Hepatocyte (in vitro differentiated cells): ENCODE measurements at regions not wholly inside any gene's neighbourhood (a gene's known extent, or its start where the extent isn't known, plus 50 kb on each side); places are given as distances from the start of the nearest gene placed in this dataset.

Experiments used
- DNase-seq: peaks from one replicate; pipeline ENCODE4 v3.0.0-alpha.2; 2016; ENCODE audit warnings: low spot score
- H2AFZ ChIP-seq: fragments of 200-600 bp; sonication (generic); 2 replicates; pipeline ENCODE4 v1.6.0; 2016; ENCODE audit warnings: antibody characterized with exemption, mild to moderate bottlenecking
- H3K27ac ChIP-seq: fragments of 200-600 bp; sonication (generic); 2 replicates; pipeline ENCODE4 v1.5.1; 2016; ENCODE audit warnings: mild to moderate bottlenecking
- H3K27me3 ChIP-seq: fragments of 200-600 bp; sonication (generic); 2 replicates; pipeline ENCODE4 v1.6.1; 2016
- H3K36me3 ChIP-seq: fragments of 200-600 bp; sonication (generic); replicated peaks from 2 replicates; pipeline ENCODE4 v1.5.1; 2016; ENCODE audit warnings: low read depth; ENCODE audit not compliant: insufficient read depth
- H3K4me1 ChIP-seq: fragments of 200-600 bp; sonication (generic); 2 replicates; pipeline ENCODE4 v1.5.1; 2016; ENCODE audit warnings: mild to moderate bottlenecking, moderate library complexity; ENCODE audit not compliant: insufficient read depth
- H3K4me2 ChIP-seq: fragments of 200-600 bp; sonication (generic); 2 replicates; pipeline ENCODE4 v1.6.0; 2016
- H3K4me3 ChIP-seq: fragments of 200-600 bp; sonication (generic); 2 replicates; pipeline ENCODE4 v1.5.1; 2016; ENCODE audit warnings: mild to moderate bottlenecking
- H3K79me2 ChIP-seq: fragments of 200-600 bp; sonication (generic); 2 replicates; pipeline ENCODE4 v1.6.0; 2017; ENCODE audit warnings: mild to moderate bottlenecking
- H3K9me2 ChIP-seq: fragments of 200-600 bp; sonication (generic); replicated peaks from 2 replicates; pipeline ENCODE4 v1.6.0; 2017; ENCODE audit warnings: mild to moderate bottlenecking; ENCODE audit not compliant: insufficient read depth
- H3K9me3 ChIP-seq: fragments of 200-600 bp; sonication (generic); 2 replicates; pipeline ENCODE4 v1.5.1; 2016; ENCODE audit warnings: low read depth, mild to moderate bottlenecking
- H4K20me1 ChIP-seq: fragments of 200-600 bp; sonication (generic); 2 replicates; pipeline ENCODE4 v1.6.0; 2016; ENCODE audit warnings: mild to moderate bottlenecking; ENCODE audit not compliant: insufficient read depth, poor library complexity, severe bottlenecking
- CTCF ChIP-seq: fragments of 200-600 bp; sonication (generic); IDR thresholded peaks from 2 replicates; pipeline ENCODE4 v1.5.1; 2016; ENCODE audit warnings: antibody characterized with exemption, mild to moderate bottlenecking; ENCODE audit not compliant: poor library complexity
- EZH2 ChIP-seq: fragments of 200-600 bp; sonication (generic); IDR thresholded peaks from 2 replicates; pipeline ENCODE4 v1.6.1; 2016; ENCODE audit warnings: antibody characterized with exemption, mild to moderate bottlenecking, borderline replicate concordance
- EZH2phosphoT487 ChIP-seq: fragments of 200-600 bp; sonication (generic); IDR thresholded peaks from one replicate; pipeline ENCODE4 v1.6.1; 2018; ENCODE audit warnings: antibody characterized with exemption, mild to moderate bottlenecking, low read depth, moderate library complexity; ENCODE audit not compliant: unreplicated experiment, severe bottlenecking
- WGBS: methylation state at CpG from one replicate; pipeline ENCODE4 v1.1.6; 2016; ENCODE audit warnings: low lambda C conversion rate; ENCODE audit errors: missing lambda C conversion rate; 5-methylcytosine and 5-hydroxymethylcytosine counted together

- no peak for DNase-seq
- Histone ChIP-seq H3K79me2 (no peaks in the 10 kb centered on the region), H3K4me1 (no peaks in the 10 kb centered on the region), H4K20me1 (no peaks in the 10 kb centered on the region), H3K4me2 (no peak overlapping the region), H3K27ac (no peak overlapping the region), H3K27me3 (peaks cover 10% of the 10 kb centered on the region), H3K4me3 (no peak overlapping the region), H3K9me3 (no peaks in the 10 kb centered on the region), H3K9me2 (no peaks in the 10 kb centered on the region), H2AFZ (no peak overlapping the region), H3K36me3 (no peaks in the 10 kb centered on the region)
- no peak for TF ChIP-seq EZH2phosphoT487
- no peak for TF ChIP-seq CTCF
- TF ChIP-seq EZH2: no peak
- WGBS: 64% methylated on average over 4 of the region's 4 CpGs
Observed at GRCh38 chr11:133650082-133650481, 117.8 kb upstream of the OPCML start.

GRCh38 chr11:133649040-133649439 is 116.7 kb upstream of the OPCML start:
- 92% methylated on average over 16 of the region's 16 CpGs for WGBS
- Histone ChIP-seq H3K27me3 (peaks cover 8% of the 10 kb centered on the region), H3K9me3 (no peaks in the 10 kb centered on the region)

DNA sequence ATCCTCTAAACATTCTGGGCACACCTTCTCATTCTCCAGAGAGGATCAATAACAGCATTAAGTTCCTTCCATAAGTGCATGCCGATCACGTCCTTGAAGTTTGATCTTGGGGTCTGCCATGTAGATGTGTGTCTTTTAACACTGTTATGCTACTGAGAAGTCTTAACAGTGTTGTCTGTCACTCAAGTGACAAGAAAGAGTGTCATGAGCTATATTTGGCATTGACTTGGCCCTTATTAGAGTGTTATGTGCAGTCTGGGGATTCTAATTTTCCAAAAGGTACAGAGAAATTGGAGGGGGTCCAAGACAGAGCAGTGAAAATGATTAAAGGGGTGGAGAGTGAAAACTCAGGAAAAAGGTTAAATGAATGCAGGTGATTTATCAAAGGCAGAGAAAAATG is 107.1 kb upstream of the OPCML start:
- H4K20me1 ChIP-seq: no peaks in the 10 kb centered on the region
- TF ChIP-seq EZH2 (no peak), EZH2phosphoT487 (no peak), CTCF (no peak)
- H3K4me1 ChIP-seq: no peaks in the 10 kb centered on the region
- H2AFZ ChIP-seq: no peak overlapping the region
- no peak overlapping the region for H3K27ac ChIP-seq
- no peaks in the 10 kb centered on the region for H3K9me2 ChIP-seq
- DNase-seq: no peak
- no peaks in the 10 kb centered on the region for H3K79me2 ChIP-seq
- H3K36me3 ChIP-seq: no peaks in the 10 kb centered on the region
- no peaks in the 10 kb centered on the region for H3K9me3 ChIP-seq
- H3K27me3 ChIP-seq: no peaks in the 10 kb centered on the region
- no peak overlapping the region for H3K4me3 ChIP-seq
- H3K4me2 ChIP-seq: no peak overlapping the region
- 94% methylated on average over 2 of the region's 2 CpGs for WGBS

More at GRCh38 chr11:133649040-133649439, 116.7 kb upstream of the OPCML start:
- Histone ChIP-seq H4K20me1 (no peaks in the 10 kb centered on the region), H3K4me3 (no peak overlapping the region), H3K79me2 (no peaks in the 10 kb centered on the region), H3K4me1 (no peaks in the 10 kb centered on the region), H3K27ac (no peak overlapping the region), H3K4me2 (no peak overlapping the region), H3K36me3 (no peaks in the 10 kb centered on the region), H2AFZ (no peak overlapping the region), H3K9me2 (no peaks in the 10 kb centered on the region)
- TF ChIP-seq EZH2 (no peak), EZH2phosphoT487 (no peak), CTCF (no peak)
- DNase-seq: no peak

GRCh38 chr11:133638921-133639320 is 106.6 kb upstream of the OPCML start:
- Histone ChIP-seq H3K27me3 (no peaks in the 10 kb centered on the region), H3K4me3 (no peak overlapping the region), H3K4me2 (no peak overlapping the region), H3K27ac (no peak overlapping the region), H3K79me2 (no peaks in the 10 kb centered on the region), H3K4me1 (no peaks in the 10 kb centered on the region), H3K36me3 (no peaks in the 10 kb centered on the region), H3K9me2 (no peaks in the 10 kb centered on the region), H4K20me1 (no peaks in the 10 kb centered on the region), H3K9me3 (no peaks in the 10 kb centered on the region), H2AFZ (no peak overlapping the region)
- TF ChIP-seq EZH2: no peak
- no peak for TF ChIP-seq EZH2phosphoT487
- TF ChIP-seq CTCF: no peak
- DNase-seq: no peak
- WGBS: 97% methylated on average over 5 of the region's 5 CpGs
